Activated T-cell treated with anti-CD3 and anti-CD28 coated beads for 1 hour (primary cell): ENCODE measurements at regions not wholly inside any gene's neighbourhood (a gene's known extent, or its start where the extent isn't known, plus 50 kb on each side); places are given as distances from the start of the nearest gene placed in this dataset.

ENCODE experiments used
- DNase-seq: peaks from one replicate; pipeline ENCODE4 v3.0.0-alpha.2; 2020; ENCODE audit warnings: low read depth

DNA sequence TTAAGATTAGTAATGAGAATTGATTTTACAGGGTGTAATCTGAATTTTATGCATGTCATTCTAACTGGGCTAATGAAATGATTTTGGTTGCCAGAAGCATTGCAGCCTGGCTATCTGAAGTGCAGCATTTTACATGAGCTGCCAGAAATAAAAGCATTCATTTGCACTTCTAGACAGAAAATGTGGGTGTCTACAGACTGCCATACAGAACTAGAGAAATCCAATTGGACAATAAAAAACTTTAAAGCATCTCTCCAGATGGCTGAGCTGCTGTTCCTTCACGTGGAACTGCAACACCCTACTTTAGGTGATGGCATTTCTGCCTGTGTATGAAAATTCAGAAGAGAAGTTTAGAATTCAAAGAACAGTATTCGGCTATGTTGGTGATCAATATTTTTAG, 450.1 kb upstream of the SLITRK1 start:
- no peak for DNase-seq

DNA sequence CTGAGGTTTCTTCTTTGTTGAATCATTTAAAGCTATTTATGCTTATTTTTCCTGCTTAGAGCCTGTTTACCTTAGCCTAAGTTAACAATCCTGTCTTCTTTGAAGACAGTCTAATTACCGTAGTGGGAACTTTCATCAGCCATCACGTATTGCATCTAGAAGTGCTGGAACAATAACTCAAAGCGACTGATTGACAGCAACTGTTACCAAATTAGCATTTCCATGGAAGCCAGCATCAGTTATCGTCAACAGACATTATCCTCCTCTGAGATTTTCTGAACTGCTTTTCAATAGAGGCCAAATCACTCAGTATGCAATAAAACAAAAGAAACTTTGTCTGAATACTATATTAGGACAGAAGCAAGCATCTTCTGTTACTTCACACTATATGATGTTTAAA, 433.3 kb upstream of the SLITRK1 start:
- DNase-seq, result no peak

DNA sequence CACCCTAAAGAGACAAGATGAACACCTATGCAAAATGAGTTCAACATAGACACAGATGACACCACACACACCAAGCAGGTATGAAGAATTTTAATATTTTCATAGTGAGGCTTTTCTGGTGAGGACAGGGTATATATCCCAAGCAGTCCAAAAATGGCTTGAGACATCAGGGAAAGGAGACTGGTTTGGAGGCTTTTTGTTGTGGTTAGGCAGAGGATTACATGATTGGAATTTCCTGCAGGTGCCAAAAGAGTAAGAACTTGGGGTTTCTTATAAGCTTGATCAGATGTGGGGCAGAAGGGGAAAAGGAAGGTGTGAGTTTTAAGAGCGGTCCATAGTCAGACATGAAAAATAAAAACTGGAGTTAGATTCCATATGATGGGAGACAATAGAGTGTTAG, 420.8 kb upstream of the SLITRK1 start:
- no peak for DNase-seq

DNA sequence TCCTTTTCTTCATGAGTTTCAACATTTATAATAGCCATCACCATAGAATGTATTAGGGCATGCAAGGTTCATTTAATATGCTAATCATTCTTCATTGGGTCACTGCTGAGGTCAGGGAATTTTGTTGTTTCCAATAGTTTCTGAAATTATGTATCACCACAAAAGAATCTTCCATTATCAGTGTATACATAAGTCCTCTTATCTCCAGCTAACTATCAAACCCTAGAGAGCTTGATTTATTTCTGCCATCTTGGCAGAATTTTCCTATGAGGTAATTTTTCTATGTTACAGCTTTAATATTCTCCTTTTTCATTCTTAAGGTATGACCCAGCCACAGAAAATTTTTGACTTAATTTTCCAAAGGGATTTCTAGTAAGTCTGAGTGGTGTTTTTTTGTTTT, 415.0 kb upstream of the SLITRK1 start:
- no peak for DNase-seq

DNA sequence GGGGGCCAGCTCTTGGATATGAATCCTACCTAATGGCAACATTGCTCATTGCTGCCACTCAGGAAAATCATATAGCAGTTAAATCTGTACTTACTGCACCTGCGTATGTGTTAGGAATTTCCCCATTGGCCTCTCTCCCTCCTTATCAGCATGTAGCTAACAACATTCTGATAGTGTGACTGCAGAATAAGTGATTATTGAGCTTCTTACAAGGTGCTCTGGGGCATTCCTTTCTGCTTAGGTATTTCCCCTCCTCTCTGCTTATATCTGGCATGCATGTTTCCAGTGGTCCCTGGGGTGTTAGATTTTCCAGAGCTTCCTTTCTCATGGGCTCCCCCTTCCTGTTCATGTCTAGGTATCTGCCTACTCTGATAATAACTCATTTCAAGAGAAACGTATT, 414.1 kb upstream of the SLITRK1 start:
- DNase-seq, result no peak

DNA sequence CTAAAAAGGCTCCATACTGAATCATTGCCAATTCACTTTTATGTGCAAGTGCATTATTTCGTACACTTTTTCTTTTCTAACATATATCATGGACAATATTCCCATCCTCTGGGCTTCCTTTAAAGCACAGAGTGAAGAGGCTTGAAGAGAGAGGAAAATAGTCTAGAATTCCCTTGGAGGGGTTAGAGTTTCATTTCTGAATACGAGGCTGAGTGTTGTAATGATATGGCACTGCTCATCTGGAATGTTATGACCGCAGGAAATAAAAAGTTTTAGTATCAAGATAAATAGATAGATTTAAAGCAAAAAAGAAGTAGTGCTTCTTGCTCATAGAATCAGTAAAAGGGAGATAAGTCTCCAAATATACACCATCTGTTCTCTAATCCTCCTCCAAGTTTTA, 412.3 kb upstream of the SLITRK1 start:
- DNase-seq, result no peak

DNA sequence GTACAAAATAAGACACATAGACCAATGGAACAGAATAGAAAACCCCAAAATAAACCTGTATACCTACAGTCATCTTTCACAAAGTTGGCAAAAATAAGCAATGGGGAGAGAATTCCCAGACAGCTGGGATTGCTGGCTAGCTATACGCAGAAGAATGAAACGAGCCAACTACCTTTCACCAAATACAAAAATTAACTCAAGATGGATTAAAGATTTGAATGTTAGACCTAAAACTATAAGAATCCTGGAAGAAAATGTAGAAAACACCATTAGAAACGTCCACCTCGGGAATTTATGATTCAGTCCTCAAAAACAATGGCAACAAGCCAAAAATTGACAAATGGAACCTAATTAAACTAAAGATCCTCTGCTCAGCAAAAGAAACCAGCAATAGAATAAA, 408.1 kb upstream of the SLITRK1 start:
- no peak for DNase-seq

DNA sequence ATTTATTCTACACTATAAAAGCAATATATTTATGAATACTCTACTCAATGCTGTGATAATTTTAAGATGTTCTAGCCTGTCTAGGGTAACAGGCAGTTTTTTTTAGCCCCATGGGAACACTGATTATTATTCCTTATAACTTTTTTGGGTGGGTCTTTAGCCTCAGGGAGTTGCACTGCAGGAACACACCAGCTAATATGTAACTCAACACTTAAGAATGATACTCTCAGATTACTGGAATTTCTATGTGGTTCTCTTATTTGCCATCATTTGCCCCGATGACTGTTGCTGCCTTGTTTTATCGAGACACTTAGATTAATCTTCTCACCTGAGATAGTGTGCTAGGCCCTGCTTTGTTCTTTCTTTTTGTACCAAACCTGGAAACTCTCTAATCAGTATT, 396.9 kb upstream of the SLITRK1 start:
- DNase-seq, result no peak

DNA sequence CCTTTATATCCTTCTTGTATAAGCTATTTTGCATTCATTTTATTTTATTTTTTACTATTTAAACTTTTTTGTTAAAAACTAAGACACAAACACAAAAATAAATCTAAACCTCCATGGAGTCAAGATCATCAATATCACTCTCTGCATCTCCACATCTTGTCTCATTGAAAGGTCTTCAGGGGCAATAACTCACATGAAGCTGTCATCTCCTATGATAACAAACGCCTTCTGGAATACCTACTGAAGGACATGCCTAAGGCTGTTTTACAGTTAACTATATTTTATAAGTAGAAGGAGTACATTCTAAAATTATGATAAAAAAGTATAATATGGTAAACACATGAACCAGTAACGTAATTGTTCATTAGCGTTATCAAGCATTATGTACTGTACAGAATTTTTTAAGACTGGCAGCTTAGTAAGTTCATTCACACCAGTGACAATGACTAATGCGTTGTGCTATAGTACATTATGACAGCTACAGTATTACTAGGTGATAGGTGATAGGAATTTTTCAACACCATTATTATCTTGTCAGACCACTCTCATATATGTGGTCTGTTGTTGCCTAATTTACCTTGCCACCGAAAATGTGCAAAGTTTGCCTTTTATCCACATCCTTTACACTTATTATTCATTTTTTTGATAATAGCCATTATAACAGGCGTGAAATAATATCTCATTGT, 390.7 kb upstream of the SLITRK1 start:
- no peak for DNase-seq

DNA sequence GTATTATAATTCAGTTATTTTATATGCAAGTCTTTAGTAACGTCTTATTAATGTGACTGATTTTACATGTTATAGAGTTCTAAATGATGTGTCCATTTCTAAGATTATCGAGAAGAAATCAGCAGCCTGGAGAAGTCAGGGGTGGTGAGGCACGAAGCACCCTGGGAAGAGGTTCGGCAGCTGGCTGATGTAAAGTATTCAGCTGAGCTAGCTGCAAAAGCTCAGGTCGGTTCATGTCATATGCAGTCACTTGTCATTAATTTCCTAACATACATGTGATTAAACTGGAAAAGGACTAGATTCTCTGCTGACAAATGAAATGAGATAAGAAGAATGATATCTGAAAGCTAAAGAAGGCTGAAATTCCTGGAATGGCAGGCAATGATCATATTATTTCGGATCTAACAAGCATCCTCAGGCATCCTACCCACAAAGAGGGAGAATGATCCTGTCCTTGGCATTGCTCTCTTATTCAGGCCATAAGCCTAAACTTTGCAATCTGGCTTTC, 383.0 kb upstream of the SLITRK1 start:
- DNase-seq, result no peak

DNA sequence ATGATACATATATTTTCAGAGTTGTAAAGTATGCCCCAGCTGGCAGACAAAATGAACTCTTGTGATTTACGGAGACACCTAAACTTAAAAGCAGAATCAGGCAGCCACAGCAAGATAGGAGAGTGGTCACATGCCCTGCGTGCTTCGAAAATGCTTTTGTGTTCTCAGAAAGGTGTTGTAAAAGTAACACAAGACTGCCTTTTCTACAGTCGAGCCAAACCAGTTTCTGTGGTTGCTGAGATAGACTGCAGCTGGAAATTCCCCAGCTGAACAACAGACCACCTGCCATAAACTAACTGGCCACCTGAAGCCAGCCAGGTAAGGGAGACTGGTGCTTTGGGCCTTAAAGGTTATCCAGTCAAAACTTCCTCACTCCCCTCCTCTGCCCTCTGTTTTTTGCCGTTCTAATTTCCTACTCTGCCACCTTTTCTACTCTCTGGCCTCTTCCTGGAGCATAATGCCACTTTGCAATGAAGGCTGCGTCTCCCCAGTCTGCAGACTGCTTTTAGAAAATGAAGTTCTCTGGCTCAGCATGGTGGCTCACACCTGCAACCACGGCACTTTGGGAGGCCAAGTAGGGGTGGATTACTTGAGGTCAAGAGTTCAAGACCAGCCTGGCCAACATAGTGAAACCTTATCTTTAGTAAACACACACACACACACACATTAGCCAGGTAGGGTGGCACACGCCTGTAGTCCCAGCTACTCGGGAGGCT, 381.2 kb upstream of the SLITRK1 start:
- DNase-seq, result no peak

DNA sequence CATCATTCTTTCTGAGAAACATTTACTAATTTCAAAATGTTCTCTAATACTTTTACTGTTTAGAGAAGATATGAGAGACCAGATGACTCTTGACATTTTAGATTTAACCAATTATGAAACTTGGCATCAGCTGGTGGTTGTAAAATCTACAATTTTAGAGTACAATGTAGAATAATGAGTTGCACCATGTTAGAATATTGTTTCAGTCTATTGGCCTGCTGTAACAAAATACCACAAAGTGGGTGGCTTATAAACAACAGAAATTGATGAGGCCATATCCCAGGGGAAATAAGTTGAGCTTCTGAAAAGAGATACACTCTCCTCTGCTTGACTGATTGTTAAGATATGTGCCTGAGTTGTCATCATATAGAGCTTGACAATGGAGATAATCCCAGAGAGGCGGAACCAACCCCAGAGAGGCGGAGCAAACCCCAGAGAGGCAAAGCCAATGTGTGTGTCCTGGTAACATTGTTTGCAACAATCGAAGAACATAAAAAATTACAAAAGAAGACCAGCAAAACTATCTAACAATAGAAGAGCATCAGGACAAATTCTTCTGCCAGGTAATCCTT, 373.0 kb upstream of the SLITRK1 start:
- no peak for DNase-seq

DNA sequence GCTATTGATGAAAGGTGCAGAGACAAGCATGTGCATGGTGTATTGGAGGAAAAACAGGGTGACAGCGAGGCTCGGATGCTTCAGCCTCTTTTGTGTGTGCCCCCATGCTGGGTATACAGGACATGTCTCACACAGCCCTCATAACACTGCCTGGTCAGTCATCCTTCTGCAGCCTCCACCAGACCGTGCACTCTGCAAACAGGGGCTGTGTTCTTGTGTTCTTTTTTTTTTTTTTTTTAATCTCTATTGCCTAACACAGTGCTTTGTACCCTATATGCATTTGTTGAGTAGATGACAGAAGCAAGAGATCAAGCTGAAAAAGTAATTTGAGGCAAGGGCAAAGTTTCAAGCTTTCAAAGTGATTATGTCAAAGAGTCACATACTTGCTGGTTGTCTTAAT, 367.2 kb upstream of the SLITRK1 start:
- no peak for DNase-seq

DNA sequence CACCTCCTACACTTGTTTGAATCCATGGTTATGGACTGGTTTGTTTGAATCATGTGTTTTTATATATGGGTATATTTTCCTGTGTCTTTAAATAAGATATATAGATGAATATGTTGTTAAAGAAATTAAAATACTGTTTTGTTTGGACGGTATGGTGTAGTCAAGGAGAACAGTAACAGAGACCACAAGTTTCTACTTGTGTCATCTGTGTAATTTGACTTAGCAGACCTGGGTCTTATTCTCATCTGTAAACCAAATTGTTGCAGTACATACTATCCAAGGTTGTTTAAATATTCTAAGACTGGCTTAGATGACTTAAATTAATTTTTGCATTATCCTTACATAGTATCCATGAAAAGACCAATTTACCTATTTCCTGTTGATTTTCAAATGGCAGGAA, 361.1 kb upstream of the SLITRK1 start:
- DNase-seq, result no peak

DNA sequence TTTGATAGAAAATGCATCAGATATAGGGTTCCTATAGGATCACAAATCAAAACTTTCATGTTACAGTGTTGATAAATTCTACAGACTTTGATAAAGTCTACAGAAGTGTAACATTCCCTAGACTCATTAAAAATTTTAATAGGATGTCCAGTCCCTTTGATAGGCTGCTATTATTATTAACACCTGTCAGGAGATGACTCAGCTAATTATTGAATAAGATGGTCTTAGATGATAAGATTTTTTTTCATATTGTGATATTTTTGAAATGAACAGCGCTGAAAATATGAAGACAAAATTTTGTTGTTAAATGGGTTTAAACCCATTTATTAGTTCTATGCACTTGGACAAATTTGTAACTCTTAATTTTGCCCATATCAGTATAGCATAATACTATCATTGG, 356.8 kb upstream of the SLITRK1 start:
- no peak for DNase-seq

DNA sequence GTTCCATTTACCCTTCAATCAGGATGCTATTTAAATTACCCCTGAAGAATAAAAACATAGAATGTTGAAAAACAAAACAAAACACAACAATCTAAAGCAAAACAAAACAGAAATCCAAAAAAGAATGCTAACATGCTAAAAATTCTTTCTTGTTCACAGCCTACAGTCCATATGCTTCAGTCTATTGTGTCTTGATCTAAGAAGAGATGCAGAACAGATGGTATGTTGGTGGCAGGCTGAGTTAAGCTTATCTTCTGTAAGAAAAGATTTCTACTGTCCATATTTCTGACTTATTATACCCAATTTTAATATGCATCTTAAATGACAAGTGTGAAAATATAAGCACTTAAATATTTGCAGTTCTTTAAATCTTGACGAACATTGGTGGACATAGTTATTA, 356.1 kb upstream of the SLITRK1 start:
- DNase-seq, result no peak

DNA sequence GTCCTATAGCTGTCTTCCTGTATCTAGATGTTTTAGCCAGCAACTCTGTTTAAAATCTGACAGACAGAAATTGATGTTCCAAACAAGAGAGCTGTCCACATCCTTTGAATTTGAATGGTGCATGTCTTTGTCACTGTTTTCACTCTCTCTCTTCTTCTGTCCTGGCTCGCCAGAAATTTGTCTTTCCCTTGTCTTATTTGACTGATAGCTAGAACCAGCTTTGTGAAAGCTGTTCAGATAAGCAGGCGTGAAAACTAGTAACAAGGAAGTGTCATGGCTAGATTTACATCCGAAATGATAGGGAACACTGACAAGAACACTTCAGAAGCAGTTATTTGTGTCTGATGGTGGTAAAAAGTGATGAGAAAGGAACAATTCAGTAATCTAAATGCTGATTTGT, 354.9 kb upstream of the SLITRK1 start:
- no peak for DNase-seq

DNA sequence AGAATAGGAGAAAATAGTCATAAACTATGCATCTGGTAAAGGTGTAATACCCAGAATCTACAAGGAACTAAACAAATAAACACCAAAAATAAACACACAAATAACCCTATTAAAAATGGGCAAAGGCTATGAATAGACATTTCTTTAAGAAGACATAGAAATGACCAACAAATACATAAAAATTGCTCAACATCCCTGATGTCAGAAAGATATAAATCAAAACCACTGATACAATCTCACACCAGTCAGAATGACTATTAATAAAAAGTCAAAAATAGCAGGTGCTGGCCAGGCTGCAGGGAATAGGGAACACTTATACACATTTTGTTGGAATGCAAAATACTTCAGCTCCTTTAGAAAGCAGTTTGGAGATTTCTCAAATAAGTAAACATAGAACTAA, 352.1 kb upstream of the SLITRK1 start:
- DNase-seq, result no peak

DNA sequence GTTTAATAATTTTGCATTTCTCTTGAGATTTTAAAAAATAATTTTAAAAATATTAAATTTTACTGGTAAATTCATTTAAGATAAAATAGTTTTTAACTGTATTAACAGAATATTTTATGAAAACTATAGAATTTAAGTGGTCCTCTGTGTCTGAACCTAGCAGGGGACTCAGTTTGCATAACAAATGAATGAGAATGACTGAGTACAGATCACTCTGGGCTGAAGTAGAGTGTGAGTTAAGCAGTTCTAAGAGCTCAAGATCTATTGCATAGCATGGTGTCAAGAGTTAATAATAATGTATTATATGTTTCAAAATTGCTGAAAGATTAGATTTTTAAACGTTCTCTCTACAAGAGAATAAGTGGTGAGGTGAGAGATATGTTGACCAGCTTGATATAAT, 348.3 kb upstream of the SLITRK1 start:
- DNase-seq, result no peak

DNA sequence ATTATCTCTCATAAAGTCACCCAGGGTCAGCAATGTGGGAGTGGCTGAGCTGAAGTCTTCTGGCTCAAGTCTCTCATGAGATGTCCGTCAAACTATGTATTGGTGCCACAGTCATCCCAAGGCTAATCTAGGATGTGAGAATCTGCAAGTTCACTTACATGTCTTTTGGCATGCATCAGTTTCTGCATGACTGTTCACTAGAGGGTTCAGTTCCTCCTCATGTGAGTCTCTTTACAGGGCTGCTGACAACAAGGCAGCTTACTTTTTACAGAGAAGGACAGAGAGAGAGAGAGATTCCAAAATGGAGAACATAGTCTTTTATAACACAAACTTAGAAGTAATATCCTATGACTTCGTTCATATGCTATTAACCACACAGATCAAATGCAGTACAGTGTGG, 328.8 kb upstream of the SLITRK1 start:
- DNase-seq, result no peak

DNA sequence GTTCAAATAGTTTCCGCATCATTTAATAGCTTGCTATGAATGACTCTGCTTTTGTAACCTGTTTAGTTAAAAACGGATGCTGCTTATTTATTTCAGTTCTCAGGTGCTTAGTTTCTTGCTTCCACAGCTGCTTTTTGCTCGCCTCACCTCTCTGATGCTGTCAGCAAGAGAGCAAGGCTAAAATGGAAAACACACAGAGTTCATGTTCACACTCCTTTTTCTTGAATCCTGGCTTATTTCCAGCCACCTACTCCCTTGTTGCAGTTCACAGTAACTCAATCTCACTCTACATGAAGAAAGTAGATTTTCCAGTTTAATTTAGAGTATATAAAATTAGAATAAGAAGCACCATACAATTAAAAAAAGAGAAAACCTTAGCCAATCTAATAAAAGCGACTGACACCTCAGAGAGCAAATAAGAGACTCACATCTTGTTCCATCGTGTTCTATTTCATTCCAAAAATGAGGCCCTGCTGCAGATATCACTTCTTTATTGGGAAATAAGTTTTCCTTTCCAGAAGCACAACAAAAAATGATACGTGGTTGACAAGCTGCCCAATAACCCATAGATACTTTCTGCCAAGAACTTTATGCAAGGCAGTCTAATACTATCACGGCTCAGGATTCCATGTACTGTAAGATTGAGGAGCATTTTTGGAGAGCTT, 326.1 kb upstream of the SLITRK1 start:
- no peak for DNase-seq

DNA sequence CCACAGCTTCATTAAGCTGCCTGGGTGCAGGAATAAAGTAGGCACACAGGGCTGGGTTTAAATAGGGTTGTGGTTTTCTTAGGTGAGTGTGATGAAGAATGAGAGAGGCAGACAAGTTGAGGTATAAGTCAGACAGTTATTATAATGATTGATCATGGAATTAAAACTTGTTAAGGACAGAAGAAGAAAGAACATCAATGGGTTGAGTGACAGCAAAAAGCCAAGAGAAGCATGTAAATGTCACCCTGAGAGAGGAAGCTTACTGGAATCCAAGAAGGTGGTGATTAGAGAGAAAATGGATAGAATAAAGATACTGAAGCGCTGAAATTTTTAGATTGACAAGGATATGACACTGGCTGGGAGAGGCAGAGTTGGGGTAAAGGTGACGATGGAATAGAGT, 325.2 kb upstream of the SLITRK1 start:
- DNase-seq, result no peak

DNA sequence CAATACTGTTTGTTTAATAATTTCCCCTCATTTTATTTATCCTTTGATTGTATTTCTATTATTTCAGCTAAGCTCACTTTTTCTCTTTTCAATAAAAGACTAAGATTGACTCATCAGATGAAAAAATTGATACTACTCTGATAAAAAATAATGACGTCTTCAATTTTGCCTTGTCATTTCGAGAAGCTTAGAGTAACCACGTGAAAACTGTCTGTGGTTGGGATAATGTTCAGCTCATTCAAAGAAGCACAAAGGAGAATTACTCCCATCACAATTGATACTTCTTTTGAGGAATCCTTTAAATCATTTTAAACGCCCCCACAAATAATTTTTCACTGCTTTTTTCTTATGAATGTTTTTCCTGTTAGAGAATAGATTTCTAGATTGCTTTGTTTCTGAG, 318.7 kb upstream of the SLITRK1 start:
- DNase-seq, result no peak
